Endothelial cell of umbilical vein (primary cell): ENCODE measurements at regions not wholly inside any gene's neighbourhood (a gene's known extent, or its start where the extent isn't known, plus 50 kb on each side); places are given as distances from the start of the nearest gene placed in this dataset.

ENCODE experiments used
- CTCF ChIP-seq, 2 donors: IDR thresholded peaks; 1 replicate in 1 of 2; 2 replicates in 1 of 2; pipeline ENCODE4 v1.5.1; 2011; ENCODE audit warnings: low read length in 2 of 2, mild to moderate bottlenecking in 2 of 2, moderate library complexity in 2 of 2, control low read depth in 1 of 2, inconsistent platforms in 1 of 2, low read depth in 1 of 2; ENCODE audit not compliant: insufficient read depth in 1 of 2; ENCODE audit errors: extremely low read depth in 1 of 2
- EZH2 ChIP-seq: IDR thresholded peaks from 2 replicates; pipeline ENCODE4 v1.6.1; 2012; ENCODE audit warnings: borderline replicate concordance, low read depth, mild to moderate bottlenecking, moderate library complexity, low read length, inconsistent platforms; ENCODE audit not compliant: severe bottlenecking
- MAX ChIP-seq: IDR thresholded peaks from 2 replicates; pipeline ENCODE4 v1.6.1; 2011; ENCODE audit not compliant: insufficient read depth, insufficient read length

GRCh38 chr3:145817870-145818483 is 343.0 kb downstream of the PLOD2 start:
- TF ChIP-seq CTCF (IDR thresholded peaks at IDR 0.05; ENCODE audit: extremely low read depth in 1 of 2, insufficient read depth in 1 of 2, low read depth in 1 of 2, low read length in 2 of 2) (no peak), MAX (no peak), EZH2 (no peak)
